Suprapubic skin (tissue), 4 donors: ENCODE measurements at regions not wholly inside any gene's neighbourhood (a gene's known extent, or its start where the extent isn't known, plus 50 kb on each side); places are given as distances from the start of the nearest gene placed in this dataset.

Experiments
- DNase-seq, 2 donors: peaks; one replicate each; pipeline ENCODE4 v3.0.0-alpha.2; 2019; ENCODE audit warnings: low spot score in 2 of 2
- H3K27ac ChIP-seq: fragments of 200-600 bp; sonication (generic); one replicate; pipeline ENCODE4 v1.5.1; 2019
- H3K27me3 ChIP-seq: fragments of 200-600 bp; sonication (generic); one replicate; pipeline ENCODE4 v1.5.1; 2019
- H3K36me3 ChIP-seq: fragments of 200-600 bp; sonication (generic); one replicate; pipeline ENCODE4 v1.5.1; 2019
- H3K4me1 ChIP-seq: fragments of 200-600 bp; sonication (generic); one replicate; pipeline ENCODE4 v1.5.1; 2019
- H3K4me3 ChIP-seq: fragments of 200-600 bp; sonication (generic); one replicate; pipeline ENCODE4 v1.5.1; 2019; ENCODE audit warnings: mild to moderate bottlenecking
- H3K9me3 ChIP-seq: fragments of 200-600 bp; sonication (generic); one replicate; pipeline ENCODE4 v1.5.1; 2019
- EP300 ChIP-seq: sonication (generic); formaldehyde crosslinking; IDR thresholded peaks from one replicate; pipeline ENCODE4 v1.6.1; 2017; ENCODE audit warnings: antibody characterized with exemption
- POLR2A ChIP-seq, 2 donors: fragments of 450-650 bp; IDR thresholded peaks; one replicate each; pipeline ENCODE4 v1.6.1; 2017; ENCODE audit warnings: antibody characterized with exemption in 2 of 2, mild to moderate bottlenecking in 2 of 2, moderate library complexity in 2 of 2
- POLR2AphosphoS5 ChIP-seq, 3 donors: sonication (generic); formaldehyde crosslinking; IDR thresholded peaks; one replicate each; pipeline ENCODE4 v1.6.1; 2017; ENCODE audit warnings: antibody characterized with exemption in 3 of 3
- WGBS: methylation state at CpG from one replicate; pipeline ENCODE4 v1.1.5; 2018; 5-methylcytosine and 5-hydroxymethylcytosine counted together
- TF ChIP-seq, protein P1 (sequence below), 2 donors: fragments of 200-600 bp in 1 of 2; fragments of 450-650 bp in 1 of 2; sonication (generic) in 1 of 2; IDR thresholded peaks; one replicate each; pipeline ENCODE4 v1.5.1; 2016 to 2019; ENCODE audit warnings: antibody characterized with exemption in 2 of 2, mild to moderate bottlenecking in 1 of 2, moderate library complexity in 1 of 2

DNA sequence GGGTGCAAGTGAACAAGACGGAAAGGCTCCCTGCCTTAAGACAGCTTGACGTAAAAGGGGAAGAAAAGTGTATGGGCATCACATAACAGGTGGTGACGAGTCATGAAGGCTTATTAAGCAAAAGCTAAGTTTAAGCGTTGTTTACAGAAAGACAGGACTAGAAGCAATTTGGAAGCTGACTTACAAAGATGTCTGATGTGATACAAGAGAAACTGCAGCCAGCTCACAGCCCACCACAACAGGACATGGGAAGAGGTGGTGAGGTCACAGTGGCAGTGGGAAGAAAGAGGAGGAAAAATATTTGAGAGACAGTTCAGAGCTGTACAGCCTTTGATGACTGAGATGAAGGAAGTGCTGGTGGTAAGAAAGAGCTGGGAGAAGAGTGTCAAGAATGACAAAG lies 181.6 kb downstream of the KLF12 start:
- WGBS: 90% methylated on average over 4 of the region's 4 CpGs

DNA sequence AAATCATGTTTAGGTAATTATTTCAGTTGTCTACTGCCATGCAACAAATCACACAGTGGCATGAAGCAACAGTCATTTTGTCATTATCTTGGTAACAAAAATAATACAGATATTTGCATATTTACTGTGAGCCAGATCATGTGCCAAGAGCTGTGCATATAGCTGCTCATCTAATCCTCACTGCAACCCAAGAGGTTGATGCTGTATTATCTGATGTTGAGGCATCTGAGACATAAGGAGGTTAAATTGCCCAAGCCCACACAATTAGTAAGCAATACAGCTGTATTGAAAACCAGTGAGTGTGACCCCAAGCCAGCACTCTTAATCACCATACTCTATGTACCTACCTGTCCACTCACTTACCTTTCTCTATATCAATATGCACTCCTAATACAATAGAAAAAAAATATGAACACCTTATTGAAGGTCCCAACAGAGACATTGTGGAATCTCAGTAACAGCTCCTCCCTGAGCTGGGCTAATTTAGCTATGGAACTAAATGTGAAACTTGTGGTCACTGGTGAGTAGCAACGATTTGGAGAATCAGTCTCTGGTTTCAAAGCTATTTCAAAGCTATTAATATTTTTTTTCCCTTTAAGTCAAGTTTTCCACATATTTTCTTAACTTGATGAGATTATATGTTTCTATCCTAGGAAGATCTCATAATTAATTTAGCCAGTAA lies 185.2 kb downstream of the KLF12 start:
- peaks cover 8% of the 10 kb centered on the region for H3K4me1 ChIP-seq
- no peaks in the 10 kb centered on the region for H3K27me3 ChIP-seq
- no peak overlapping the region for H3K4me3 ChIP-seq
- no peak for TF ChIP-seq POLR2A (IDR thresholded peaks at IDR 0.05)
- TF ChIP-seq EP300: no peak
- TF ChIP-seq POLR2AphosphoS5 (IDR thresholded peaks at IDR 0.05): no peak
- TF ChIP-seq, protein P1, sequence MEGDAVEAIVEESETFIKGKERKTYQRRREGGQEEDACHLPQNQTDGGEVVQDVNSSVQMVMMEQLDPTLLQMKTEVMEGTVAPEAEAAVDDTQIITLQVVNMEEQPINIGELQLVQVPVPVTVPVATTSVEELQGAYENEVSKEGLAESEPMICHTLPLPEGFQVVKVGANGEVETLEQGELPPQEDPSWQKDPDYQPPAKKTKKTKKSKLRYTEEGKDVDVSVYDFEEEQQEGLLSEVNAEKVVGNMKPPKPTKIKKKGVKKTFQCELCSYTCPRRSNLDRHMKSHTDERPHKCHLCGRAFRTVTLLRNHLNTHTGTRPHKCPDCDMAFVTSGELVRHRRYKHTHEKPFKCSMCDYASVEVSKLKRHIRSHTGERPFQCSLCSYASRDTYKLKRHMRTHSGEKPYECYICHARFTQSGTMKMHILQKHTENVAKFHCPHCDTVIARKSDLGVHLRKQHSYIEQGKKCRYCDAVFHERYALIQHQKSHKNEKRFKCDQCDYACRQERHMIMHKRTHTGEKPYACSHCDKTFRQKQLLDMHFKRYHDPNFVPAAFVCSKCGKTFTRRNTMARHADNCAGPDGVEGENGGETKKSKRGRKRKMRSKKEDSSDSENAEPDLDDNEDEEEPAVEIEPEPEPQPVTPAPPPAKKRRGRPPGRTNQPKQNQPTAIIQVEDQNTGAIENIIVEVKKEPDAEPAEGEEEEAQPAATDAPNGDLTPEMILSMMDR (IDR thresholded peaks at IDR 0.05): no peak
- no peaks in the 10 kb centered on the region for H3K9me3 ChIP-seq
- H3K36me3 ChIP-seq: no peaks in the 10 kb centered on the region
- 53% methylated on average over 1 of the region's 1 CpG for whole genome bisulfite sequencing
- no peak overlapping the region for H3K27ac ChIP-seq
- no peak for DNase-seq

More for the DNA sequence above, 181.6 kb downstream of the KLF12 start:
- no peak for DNase-seq
- Histone ChIP-seq H3K9me3 (no peaks in the 10 kb centered on the region), H3K27me3 (no peaks in the 10 kb centered on the region), H3K4me3 (no peak overlapping the region), H3K36me3 (no peaks in the 10 kb centered on the region), H3K4me1 (no peaks in the 10 kb centered on the region), H3K27ac (no peak overlapping the region)
- no peak for TF ChIP-seq POLR2A (IDR thresholded peaks at IDR 0.05)
- TF ChIP-seq, protein P1 (IDR thresholded peaks at IDR 0.05): no peak
- TF ChIP-seq POLR2AphosphoS5 (IDR thresholded peaks at IDR 0.05): no peak
- no peak for TF ChIP-seq EP300

DNA sequence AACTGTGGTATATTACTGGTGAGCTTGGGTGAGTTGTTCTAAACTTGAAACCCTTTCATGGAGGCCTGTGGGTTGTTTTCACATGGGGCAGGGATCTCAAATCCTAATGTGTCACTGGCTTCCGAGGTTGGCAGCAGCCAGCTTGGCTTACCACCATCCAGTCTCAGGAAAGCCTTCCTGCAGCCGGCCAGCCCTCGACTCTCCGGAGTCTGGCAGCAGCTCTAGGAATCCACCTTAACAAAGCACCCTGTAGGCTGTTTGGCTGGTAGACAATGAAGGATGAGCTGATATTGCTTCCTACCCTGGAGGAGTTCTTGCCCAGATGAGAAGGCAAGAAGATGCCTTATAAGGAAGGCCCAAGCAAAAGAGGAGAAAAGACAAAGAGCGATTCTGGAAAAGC lies 188.3 kb downstream of the KLF12 start:
- Histone ChIP-seq H3K4me3 (no peak overlapping the region), H3K27me3 (no peaks in the 10 kb centered on the region), H3K36me3 (no peaks in the 10 kb centered on the region), H3K27ac (no peak overlapping the region), H3K9me3 (no peaks in the 10 kb centered on the region), H3K4me1 (peaks cover 8% of the 10 kb centered on the region)
- TF ChIP-seq POLR2AphosphoS5 (IDR thresholded peaks at IDR 0.05) (no peak), POLR2A (IDR thresholded peaks at IDR 0.05) (no peak), EP300 (no peak)
- TF ChIP-seq, protein P1 (IDR thresholded peaks at IDR 0.05): no peak
- 36% methylated on average over 5 of the region's 5 CpGs for WGBS
- DNase-seq: no peak

DNA sequence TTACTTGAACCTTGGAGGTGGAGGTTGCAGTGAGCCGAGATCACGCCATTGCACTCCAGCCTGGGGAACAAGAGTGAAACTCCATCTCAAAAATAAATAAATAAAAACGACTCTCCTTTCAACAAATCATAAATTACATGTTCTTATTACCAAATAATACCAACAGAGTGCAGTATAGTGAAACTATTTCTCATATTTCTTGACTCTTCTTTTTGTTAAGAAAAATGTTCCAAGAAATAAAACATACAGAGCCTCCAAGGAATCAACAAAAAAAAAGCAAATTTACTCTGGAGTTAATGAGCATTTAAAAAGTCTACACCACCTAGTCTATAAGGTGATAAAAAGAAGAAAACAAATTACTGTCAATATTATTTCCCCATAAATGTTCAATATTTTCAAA lies 188.8 kb downstream of the KLF12 start:
- no peak overlapping the region for H3K4me3 ChIP-seq
- H3K36me3 ChIP-seq: no peaks in the 10 kb centered on the region
- no peak for DNase-seq
- no peaks in the 10 kb centered on the region for H3K27me3 ChIP-seq
- no peaks in the 10 kb centered on the region for H3K9me3 ChIP-seq
- TF ChIP-seq EP300 (no peak), POLR2A (IDR thresholded peaks at IDR 0.05) (no peak), POLR2AphosphoS5 (IDR thresholded peaks at IDR 0.05) (no peak)
- TF ChIP-seq, protein P1 (IDR thresholded peaks at IDR 0.05): no peak
- no peak overlapping the region for H3K27ac ChIP-seq
- peaks cover 8% of the 10 kb centered on the region for H3K4me1 ChIP-seq
- 52% methylated on average over 3 of the region's 3 CpGs for WGBS

DNA sequence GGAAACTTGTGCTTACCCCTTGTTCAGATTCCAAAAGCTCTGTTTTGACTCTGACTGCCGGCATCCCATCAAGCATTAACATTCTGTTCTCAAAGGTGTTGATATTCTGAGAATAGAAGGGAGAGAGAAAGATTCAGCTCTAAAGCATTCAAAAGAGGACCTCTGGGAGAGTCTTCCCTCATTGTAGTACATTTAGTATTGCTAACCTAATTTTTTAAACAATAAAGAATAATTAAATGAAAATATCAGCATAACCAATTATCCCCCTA lies 190.3 kb downstream of the KLF12 start:
- no peak for DNase-seq
- H3K9me3 ChIP-seq: no peaks in the 10 kb centered on the region
- no peak overlapping the region for H3K4me3 ChIP-seq
- no peak for TF ChIP-seq EP300
- TF ChIP-seq POLR2AphosphoS5 (IDR thresholded peaks at IDR 0.05): no peak
- TF ChIP-seq, protein P1 (IDR thresholded peaks at IDR 0.05): no peak
- no peak for TF ChIP-seq POLR2A (IDR thresholded peaks at IDR 0.05)
- 43% methylated on average over 1 of the region's 1 CpG for WGBS
- no peak overlapping the region for H3K27ac ChIP-seq
- H3K4me1 ChIP-seq: peaks cover 8% of the 10 kb centered on the region
- H3K36me3 ChIP-seq: no peaks in the 10 kb centered on the region
- no peaks in the 10 kb centered on the region for H3K27me3 ChIP-seq
